ENCODE measurements at regions not wholly inside any gene's neighbourhood (a gene's known extent, or its start where the extent isn't known, plus 50 kb on each side); places are given as distances from the start of the nearest gene placed in this dataset.
"Not testable (repeated sequence)": the region's sequence is repeated elsewhere in the genome, so short reads cannot be mapped to it uniquely, and the experiment has no call there.

DNA sequence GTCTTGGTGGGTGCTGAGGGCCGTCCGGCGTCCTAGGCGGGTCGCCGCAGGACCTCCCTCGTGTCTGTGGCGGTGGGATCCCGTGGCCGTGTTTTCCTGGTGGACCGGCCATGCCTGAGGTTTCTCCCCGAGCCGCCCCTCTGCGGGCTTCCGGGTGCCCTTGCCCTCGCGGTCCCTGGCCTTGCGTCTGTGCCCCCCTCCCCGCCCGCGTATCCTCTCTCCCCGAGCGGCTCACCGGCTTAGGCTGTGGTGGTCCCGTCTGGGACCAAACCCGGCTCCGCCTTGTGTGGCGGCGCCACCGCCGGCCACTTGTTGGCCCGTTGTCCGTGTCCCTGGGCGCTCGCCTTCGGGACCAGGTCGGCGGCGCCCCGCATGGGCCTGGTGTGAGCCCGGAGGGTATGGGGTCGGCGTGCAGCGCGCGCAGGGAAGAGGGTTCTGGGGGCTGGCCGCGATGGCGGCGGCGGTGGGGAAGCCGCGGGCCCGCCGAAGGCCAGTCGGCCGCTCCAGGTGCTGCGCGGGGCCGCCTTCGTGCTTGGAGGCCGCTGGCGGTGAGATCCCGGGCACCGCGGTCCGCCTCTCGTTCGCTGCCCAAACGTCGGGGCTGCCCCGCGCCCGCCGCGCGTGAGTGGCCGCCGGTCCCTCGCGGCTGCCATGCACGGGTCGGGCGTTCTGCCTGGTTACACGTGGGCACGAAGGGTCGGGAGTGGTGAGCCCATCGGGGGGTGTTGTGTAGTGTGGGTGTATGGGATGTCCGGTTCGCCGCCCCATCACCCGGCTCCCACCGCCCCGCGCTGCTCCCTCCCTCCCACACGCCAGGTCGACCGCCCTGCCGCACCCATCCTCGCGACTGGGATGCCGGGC is 3899.1 kb upstream of the OR11H1 start:
- peak; percentile 49 for ATAC-seq

GRCh38 chr22:11629661-11630385 is 3898.2 kb upstream of the OR11H1 start:
- no peak for ATAC-seq

- ATAC-seq = not testable (repeated sequence)
Measured at GRCh38 chr22:11630386-11631084, 3897.5 kb upstream of the OR11H1 start.
